C1 segment of cervical spinal cord (tissue), 14 donors: ENCODE measurements at regions not wholly inside any gene's neighbourhood (a gene's known extent, or its start where the extent isn't known, plus 50 kb on each side); places are given as distances from the start of the nearest gene placed in this dataset.
"Not testable (repeated sequence)": the region's sequence is repeated elsewhere in the genome, so short reads cannot be mapped to it uniquely, and the experiment has no call there.

Experiments
- DNase-seq, 14 donors: peaks; one replicate each; lab custom pipeline; 2025; lab: John Stamatoyannopoulos, UW

- DNase-seq = not testable (repeated sequence)
These were observed 296.3 kb downstream of the HNRNPD start for GRCh38 chr4:82077471-82077995.

GRCh38 chr4:82076809-82077208, 297.0 kb downstream of the HNRNPD start:
- DNase-seq = no peak

- DNase-seq = no peak
These were observed 297.4 kb downstream of the HNRNPD start for GRCh38 chr4:82076359-82076758.

GRCh38 chr4:82071951-82072350, 301.8 kb downstream of the HNRNPD start:
- DNase-seq = no peak

DNA sequence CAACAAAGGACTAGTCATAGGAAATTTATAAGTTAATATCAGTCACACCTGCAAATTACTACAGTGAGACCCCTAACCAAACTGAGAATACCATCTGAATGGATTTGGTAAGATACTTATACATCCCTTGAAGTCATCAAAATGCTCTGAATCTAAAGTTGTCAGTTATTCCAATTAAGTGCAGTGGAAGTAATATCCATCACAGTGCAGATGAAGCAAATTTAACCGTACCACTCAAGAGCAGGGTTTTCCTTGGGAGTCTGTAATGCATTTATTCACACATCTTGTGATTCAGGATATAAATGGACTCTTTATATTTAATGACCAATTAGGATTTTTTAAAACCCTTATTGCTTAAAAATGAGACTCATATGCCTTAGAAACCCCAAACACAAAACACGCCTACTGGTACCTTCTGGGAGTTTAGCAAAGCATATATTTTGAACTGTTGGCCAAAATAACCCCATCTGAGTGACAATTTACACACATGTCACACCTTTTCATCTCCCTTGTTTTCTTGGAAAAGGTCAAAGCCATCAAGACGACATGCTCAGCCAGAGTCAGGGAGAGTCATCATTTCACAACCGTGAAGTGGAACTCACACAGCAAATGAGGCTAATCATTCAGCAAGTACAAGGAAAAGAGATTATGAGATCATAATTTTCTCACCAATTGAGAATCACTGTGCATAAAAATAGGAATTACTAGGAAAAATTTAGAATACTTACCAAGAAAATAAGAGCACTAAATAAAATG, 303.7 kb downstream of the HNRNPD start:
- DNase-seq = no peak

DNA sequence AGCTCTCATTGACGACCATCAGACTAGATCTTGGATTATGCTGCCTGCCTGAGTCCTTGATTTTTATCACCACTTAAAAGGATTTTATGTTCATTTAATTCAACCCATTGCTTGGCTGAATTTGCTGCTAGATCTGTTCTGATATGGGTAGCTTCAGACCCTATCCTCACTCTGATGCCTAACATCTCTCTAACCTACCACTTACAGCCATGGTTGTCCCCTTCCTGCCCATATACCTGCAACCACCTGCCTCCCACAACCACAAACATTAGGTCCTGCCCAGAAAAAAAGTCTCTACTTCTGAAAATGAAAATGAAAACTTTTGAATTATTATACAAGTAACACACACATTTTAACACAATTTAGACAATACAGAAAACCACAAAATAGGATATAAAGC, 310.8 kb downstream of the HNRNPD start:
- no peak for DNase-seq

- no peak for DNase-seq
These were observed 315.7 kb downstream of the HNRNPD start for GRCh38 chr4:82057990-82058544.

- DNase-seq = no peak
These were observed 318.6 kb downstream of the HNRNPD start for GRCh38 chr4:82055156-82055555.

DNA sequence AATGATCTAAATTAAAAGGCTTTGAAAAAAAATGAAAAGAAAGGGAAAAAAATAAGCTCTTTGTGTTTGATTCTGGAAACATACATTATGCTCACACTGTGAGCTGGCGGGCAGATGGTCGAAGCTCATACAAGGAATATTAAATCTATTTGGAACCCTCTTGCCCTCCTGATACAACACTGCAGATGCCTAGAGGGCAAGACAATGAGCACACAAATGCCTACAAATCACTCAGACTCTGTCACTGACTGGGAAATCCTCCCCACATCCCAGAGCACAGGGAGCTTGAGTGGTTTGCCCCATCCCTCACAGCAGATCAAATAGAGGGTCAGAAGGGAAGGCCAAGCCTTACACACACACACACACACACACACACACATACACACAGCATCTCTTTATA, 320.4 kb downstream of the HNRNPD start:
- DNase-seq = no peak

GRCh38 chr4:82050796-82051195, 323.0 kb downstream of the HNRNPD start:
- no peak for DNase-seq

- DNase-seq = no peak
These were observed 324.5 kb downstream of the HNRNPD start for GRCh38 chr4:82049294-82049693.

DNA sequence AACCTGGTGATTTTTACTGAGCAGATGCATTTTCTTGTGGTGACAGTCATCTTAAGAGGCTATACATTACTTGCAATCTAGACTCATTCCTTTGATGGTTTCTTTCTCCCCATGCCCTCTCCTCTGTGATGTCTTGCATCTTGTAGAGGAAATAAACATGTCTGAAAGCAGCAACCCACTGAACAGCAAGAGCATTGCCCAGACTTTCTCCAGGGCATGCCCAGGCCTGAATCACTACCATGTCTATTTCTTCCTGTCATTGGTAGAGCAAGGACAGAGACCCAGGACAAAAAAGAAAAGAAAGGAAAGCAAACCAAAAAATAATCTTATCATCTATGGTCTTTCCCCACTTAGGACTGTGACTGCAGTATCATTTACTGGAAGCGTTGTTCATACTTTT, 326.1 kb downstream of the HNRNPD start:
- no peak for DNase-seq

DNA sequence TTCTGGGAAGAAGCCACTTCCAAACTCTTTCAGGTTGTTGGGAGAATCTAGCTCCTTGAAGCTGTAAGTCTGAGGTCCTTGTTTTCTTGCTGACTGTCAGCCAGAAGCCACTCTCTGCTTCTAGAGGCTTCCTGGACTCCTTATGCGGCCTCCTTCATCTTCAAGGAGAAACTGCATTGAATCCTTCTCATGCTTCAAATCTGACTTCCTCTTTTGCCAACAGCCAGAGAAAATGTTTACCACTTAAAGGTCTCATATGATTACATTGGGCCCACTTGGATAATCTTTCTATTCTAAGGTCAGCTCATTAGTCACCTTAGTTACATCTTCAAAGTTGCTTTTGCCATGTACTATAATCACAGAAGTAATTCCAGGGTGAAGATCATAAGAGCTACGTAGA, 327.0 kb downstream of the HNRNPD start:
- no peak for DNase-seq

GRCh38 chr4:82045267-82045666, 328.5 kb downstream of the HNRNPD start:
- DNase-seq = no peak

- peak in 11 of 14 donors; percentile 31 to 77 (median 45) for DNase-seq
These were observed 329.4 kb downstream of the HNRNPD start for GRCh38 chr4:82044141-82044993.

- DNase-seq = no peak
These were observed 330.0 kb downstream of the HNRNPD start for GRCh38 chr4:82043809-82044137.

DNA sequence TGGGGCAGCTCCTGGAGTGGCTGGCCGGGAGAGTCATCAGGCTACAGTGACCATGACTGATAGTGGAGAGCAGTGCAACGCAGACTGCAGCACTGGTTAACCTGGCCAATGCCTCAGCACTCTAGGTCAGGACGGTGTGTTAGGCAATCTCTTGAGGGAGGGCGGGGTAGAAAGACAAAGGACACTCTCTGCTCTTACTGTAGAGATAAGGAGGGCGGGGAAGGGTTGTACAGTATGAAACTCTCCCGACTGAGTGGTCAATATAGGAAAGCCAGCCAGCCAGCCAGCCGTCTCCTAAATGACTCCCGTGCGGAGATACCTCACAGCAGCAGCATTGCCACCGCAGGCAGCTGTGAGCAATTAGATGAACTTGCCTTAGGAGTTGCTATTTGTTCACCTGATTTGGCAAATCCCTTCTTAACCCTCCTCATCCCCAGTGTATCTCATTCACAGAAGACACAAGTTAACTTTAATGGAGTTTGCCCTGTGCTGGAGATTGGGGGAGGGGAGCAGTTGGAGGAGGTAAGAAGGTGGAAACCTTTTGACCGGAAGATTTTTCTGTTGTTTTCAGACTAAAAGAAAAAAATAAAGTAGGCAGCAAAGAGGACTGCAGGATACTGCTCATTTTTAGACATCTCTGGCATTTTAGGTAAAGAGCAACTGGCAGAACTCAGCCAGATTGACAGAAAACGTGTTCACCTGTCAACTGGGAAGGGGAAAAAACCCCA, 330.5 kb downstream of the HNRNPD start:
- no peak for DNase-seq

DNA sequence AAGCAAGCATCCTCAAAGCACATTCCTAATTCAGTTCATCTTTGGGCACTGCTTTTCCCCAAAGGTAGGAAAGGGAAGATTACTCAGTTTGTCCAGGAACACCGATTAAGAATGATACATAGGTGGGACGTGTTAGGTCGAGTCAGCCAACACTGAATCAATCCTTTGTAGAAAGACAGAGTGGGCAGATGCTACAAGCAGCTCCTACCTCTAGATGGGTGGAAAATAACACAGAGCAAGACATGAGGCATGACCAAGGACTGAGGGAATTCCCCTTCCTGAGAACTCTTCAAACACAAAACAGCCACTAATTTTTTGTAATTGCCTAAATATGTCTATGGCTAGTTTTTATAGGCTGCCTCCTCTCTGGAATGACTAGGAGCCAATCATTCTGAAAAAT, 331.7 kb downstream of the HNRNPD start:
- no peak for DNase-seq

DNA sequence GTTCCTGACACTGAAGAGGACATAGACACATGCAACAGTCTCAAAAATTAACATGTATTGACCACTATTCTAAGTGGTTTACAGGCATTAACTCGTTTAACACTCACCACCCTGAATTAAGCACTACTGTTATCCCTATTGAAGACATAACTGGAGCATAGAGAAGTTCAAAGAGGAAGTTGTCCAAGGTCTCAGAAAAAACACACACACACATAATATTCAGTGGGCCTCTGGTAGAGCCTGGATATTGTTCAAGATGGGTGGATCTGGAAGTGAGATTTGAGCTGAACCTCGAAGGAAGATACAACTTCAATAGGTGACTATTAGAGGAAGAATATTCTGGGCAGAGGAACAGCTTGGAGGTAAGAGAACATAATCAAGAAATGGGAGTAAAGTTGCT, 334.9 kb downstream of the HNRNPD start:
- DNase-seq = no peak

DNA sequence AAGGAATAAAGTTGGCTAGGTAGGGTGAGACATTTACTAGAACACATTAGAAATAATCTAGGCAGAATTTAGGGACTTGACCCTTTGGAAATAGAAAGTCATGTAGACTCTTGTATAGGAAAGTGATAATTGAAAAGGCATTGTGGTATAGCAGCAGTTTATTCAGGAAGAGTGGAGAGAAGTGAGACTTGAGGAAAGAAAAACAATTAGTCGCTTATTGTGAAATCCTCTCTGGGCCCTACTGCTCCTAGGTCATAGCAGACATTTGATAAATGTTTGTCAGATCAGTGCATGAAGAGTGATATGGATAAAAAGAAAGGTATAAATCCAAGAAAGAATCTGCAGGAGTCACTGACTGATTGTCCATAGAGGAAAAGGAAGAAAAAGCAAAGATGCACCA, 337.6 kb downstream of the HNRNPD start:
- no peak for DNase-seq

GRCh38 chr4:82034878-82035277, 338.9 kb downstream of the HNRNPD start:
- DNase-seq = no peak

- DNase-seq = no peak
These were observed 339.9 kb downstream of the HNRNPD start for GRCh38 chr4:82033862-82034261.
